ENCODE measurements at regions not wholly inside any gene's neighbourhood (a gene's known extent, or its start where the extent isn't known, plus 50 kb on each side); places are given as distances from the start of the nearest gene placed in this dataset.

DNA sequence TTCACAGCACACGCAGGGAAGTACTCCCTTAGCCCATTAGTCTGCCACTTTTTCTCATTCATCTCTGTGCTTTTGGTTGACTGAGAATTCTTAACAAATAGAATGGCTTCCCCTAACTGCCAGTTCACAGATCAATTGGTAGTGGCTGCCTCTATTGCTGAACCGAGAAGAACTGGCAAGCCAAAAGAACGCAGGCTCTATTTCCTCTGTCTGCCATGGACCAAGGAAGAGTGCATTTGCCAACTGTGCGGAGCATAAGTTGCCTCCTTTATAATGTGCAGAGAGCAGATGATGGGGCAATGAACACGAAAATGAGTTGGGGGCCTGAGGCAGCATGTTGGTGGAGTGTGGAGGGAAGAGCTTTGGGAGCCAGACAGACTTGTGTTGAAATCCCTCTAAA is 483.1 kb upstream of the CAMK1G start:
- no peaks in the 10 kb centered on the region for H3K27me3 ChIP-seq (ENCODE audit: insufficient read depth, poor library complexity, severe bottlenecking)
- H3K4me1 ChIP-seq (ENCODE audit: insufficient read depth, poor library complexity, severe bottlenecking), result peaks cover 8% of the 10 kb centered on the region
- H3K36me3 ChIP-seq (ENCODE audit: low read depth), result no peaks in the 10 kb centered on the region
- no peak overlapping the region for H3K27ac ChIP-seq (ENCODE audit: poor library complexity, severe bottlenecking)
- TF ChIP-seq, protein P1, sequence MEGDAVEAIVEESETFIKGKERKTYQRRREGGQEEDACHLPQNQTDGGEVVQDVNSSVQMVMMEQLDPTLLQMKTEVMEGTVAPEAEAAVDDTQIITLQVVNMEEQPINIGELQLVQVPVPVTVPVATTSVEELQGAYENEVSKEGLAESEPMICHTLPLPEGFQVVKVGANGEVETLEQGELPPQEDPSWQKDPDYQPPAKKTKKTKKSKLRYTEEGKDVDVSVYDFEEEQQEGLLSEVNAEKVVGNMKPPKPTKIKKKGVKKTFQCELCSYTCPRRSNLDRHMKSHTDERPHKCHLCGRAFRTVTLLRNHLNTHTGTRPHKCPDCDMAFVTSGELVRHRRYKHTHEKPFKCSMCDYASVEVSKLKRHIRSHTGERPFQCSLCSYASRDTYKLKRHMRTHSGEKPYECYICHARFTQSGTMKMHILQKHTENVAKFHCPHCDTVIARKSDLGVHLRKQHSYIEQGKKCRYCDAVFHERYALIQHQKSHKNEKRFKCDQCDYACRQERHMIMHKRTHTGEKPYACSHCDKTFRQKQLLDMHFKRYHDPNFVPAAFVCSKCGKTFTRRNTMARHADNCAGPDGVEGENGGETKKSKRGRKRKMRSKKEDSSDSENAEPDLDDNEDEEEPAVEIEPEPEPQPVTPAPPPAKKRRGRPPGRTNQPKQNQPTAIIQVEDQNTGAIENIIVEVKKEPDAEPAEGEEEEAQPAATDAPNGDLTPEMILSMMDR (IDR thresholded peaks at IDR 0.05; ENCODE audit: poor library complexity, severe bottlenecking), result no peak
- no peak overlapping the region for H3K4me3 ChIP-seq (ENCODE audit: severe bottlenecking)
- H3K9me3 ChIP-seq (ENCODE audit: severe bottlenecking), result no peaks in the 10 kb centered on the region
- DNase-seq (ENCODE audit: low spot score), result no peak
- no peak for ATAC-seq (ENCODE audit: low read depth)

DNA sequence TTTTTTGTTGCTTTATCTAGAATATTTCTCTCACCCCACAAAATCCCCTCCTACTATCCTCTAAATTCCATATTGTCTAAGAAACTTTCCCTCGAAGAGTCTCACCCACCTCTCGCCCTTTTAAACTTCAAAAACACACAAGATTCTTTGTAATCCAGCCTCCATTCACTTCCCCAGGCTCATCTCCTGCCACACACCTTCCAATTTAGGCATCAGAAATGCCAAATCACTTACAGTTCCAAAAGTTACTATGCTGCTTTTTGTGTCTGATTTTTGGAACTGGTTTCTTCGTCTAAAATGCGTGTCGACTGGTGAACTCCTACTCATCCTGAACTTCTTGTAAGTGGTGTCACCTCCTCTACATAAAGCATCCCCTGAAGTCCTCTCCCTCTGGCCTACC is 482.4 kb upstream of the CAMK1G start:
- H3K27ac ChIP-seq (ENCODE audit: poor library complexity, severe bottlenecking), result no peak overlapping the region
- no peak overlapping the region for H3K4me3 ChIP-seq (ENCODE audit: severe bottlenecking)
- no peaks in the 10 kb centered on the region for H3K27me3 ChIP-seq (ENCODE audit: insufficient read depth, poor library complexity, severe bottlenecking)

DNA sequence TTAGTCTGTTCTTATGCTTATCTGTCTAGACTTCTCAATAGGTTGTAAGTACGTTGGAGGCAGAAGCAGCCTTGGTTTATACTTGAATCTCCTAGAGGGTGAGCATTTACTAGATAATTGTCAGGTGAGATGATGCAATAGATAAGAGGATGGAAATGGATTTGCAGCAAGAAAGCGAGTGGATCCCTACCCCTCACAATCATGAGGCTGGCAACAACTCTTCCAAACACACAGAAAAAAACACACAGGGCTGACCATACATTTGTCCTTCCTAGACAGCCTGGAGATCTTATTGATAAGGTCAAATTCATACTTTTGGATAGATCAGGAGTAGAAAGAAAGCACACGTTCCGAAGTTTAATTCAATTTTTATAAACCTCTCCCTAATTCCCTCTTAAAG is 481.4 kb upstream of the CAMK1G start:
- ATAC-seq (ENCODE audit: low read depth) (no peak), DNase-seq (ENCODE audit: low spot score) (no peak)
- no peaks in the 10 kb centered on the region for H3K4me1 ChIP-seq (ENCODE audit: insufficient read depth, poor library complexity, severe bottlenecking)
- no peaks in the 10 kb centered on the region for H3K27me3 ChIP-seq (ENCODE audit: insufficient read depth, poor library complexity, severe bottlenecking)
- no peaks in the 10 kb centered on the region for H3K9me3 ChIP-seq (ENCODE audit: severe bottlenecking)
- no peaks in the 10 kb centered on the region for H3K36me3 ChIP-seq (ENCODE audit: low read depth)
- H3K4me3 ChIP-seq (ENCODE audit: severe bottlenecking), result no peak overlapping the region
- no peak overlapping the region for H3K27ac ChIP-seq (ENCODE audit: poor library complexity, severe bottlenecking)
- TF ChIP-seq, protein P1 (IDR thresholded peaks at IDR 0.05; ENCODE audit: poor library complexity, severe bottlenecking), result no peak

More for the DNA sequence above, 482.4 kb upstream of the CAMK1G start:
- H3K9me3 ChIP-seq (ENCODE audit: severe bottlenecking), result no peaks in the 10 kb centered on the region
- H3K4me1 ChIP-seq (ENCODE audit: insufficient read depth, poor library complexity, severe bottlenecking), result peaks cover 4% of the 10 kb centered on the region
- ATAC-seq (ENCODE audit: low read depth) (no peak), DNase-seq (ENCODE audit: low spot score) (no peak)
- TF ChIP-seq, protein P1 (IDR thresholded peaks at IDR 0.05; ENCODE audit: poor library complexity, severe bottlenecking), result no peak
- H3K36me3 ChIP-seq (ENCODE audit: low read depth), result no peaks in the 10 kb centered on the region

- Histone ChIP-seq H3K4me3 (ENCODE audit: severe bottlenecking) (no peak overlapping the region), H3K36me3 (ENCODE audit: low read depth) (no peaks in the 10 kb centered on the region), H3K27ac (ENCODE audit: poor library complexity, severe bottlenecking) (no peak overlapping the region), H3K27me3 (ENCODE audit: insufficient read depth, poor library complexity, severe bottlenecking) (no peaks in the 10 kb centered on the region), H3K9me3 (ENCODE audit: severe bottlenecking) (no peaks in the 10 kb centered on the region), H3K4me1 (ENCODE audit: insufficient read depth, poor library complexity, severe bottlenecking) (no peaks in the 10 kb centered on the region)
- DNase-seq (ENCODE audit: low spot score) (no peak), ATAC-seq (ENCODE audit: low read depth) (no peak)
- TF ChIP-seq, protein P1 (IDR thresholded peaks at IDR 0.05; ENCODE audit: poor library complexity, severe bottlenecking), result no peak
Measured at GRCh38 chr1:209102531-209102930, 481.0 kb upstream of the CAMK1G start.

DNA sequence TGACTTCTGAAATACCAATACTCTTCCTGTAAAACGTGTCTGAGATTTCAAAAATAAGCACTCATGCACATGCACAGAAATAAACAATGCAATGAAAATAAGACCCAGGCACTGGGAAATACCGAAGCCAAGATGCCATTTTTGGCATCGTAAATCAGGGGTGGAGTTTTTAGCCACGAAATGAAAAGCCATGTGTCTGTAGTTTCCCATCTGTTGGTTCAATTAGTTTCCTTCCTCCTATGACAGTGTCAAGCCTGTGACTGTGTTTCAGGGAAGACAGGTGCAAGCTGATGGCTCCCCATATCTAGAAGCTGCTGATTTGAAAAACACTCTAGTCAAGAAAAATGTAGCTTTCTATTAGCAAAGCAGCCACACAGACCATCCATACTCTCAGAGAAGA is 480.4 kb upstream of the CAMK1G start:
- no peak for ATAC-seq (ENCODE audit: low read depth)
- no peak for DNase-seq (ENCODE audit: low spot score)
- Histone ChIP-seq H3K27me3 (ENCODE audit: insufficient read depth, poor library complexity, severe bottlenecking) (no peaks in the 10 kb centered on the region), H3K27ac (ENCODE audit: poor library complexity, severe bottlenecking) (no peak overlapping the region), H3K36me3 (ENCODE audit: low read depth) (no peaks in the 10 kb centered on the region), H3K4me1 (ENCODE audit: insufficient read depth, poor library complexity, severe bottlenecking) (no peaks in the 10 kb centered on the region), H3K4me3 (ENCODE audit: severe bottlenecking) (no peak overlapping the region), H3K9me3 (ENCODE audit: severe bottlenecking) (no peaks in the 10 kb centered on the region)
- TF ChIP-seq, protein P1 (IDR thresholded peaks at IDR 0.05; ENCODE audit: poor library complexity, severe bottlenecking), result no peak

Measured in RWPE2 (cell line).